K562 (cell line): ENCODE measurements at regions not wholly inside any gene's neighbourhood (a gene's known extent, or its start where the extent isn't known, plus 50 kb on each side); places are given as distances from the start of the nearest gene placed in this dataset.
A peak's percentile ranks its signal among the peaks of the same experiment; 100 is the strongest.

ENCODE experiments used
- BHLHE40 ChIP-seq: IDR thresholded peaks from 2 replicates; pipeline ENCODE4 v1.6.1; 2011; ENCODE audit warnings: low read length, improper control_type of control experiment
- BRD4 ChIP-seq: fragments of 200-600 bp; sonication (generic); IDR thresholded peaks from 2 replicates; pipeline ENCODE4 v1.6.1; 2017; ENCODE audit warnings: inconsistent platforms
- CHD4 ChIP-seq: fragments of 200-600 bp; sonication (generic); IDR thresholded peaks from 3 replicates; pipeline ENCODE4 v1.6.1; 2012; ENCODE audit warnings: low read depth, mild to moderate bottlenecking, mixed read lengths, low read length, inconsistent platforms; ENCODE audit not compliant: insufficient read depth, insufficient replicate concordance, poor library complexity, severe bottlenecking
- EP400 ChIP-seq: fragments of 450-650 bp; IDR thresholded peaks from 2 replicates; pipeline ENCODE4 v1.6.1; 2017; ENCODE audit warnings: antibody characterized with exemption, mild to moderate bottlenecking, moderate library complexity
- FOXK1 ChIP-seq: sonication (generic); formaldehyde crosslinking; IDR thresholded peaks from 2 replicates; pipeline ENCODE4 v1.8.0; 2022; ENCODE audit warnings: missing genetic modification reagents, mild to moderate bottlenecking, borderline replicate concordance
- HNRNPK ChIP-seq: fragments of 200-400 bp; formaldehyde crosslinking; IDR thresholded peaks from one replicate; pipeline ENCODE4 v1.6.1; 2018; ENCODE audit warnings: mild to moderate bottlenecking, low read depth, low read length; ENCODE audit not compliant: poor library complexity, severe bottlenecking
- JUN ChIP-seq, 2 experiments: sonication (generic) in 1 of 2; formaldehyde crosslinking in 1 of 2; IDR thresholded peaks; 2 replicates each; pipeline versions ENCODE4 v1.6.1 to v1.8.0; 2012 to 2022; ENCODE audit warnings: borderline replicate concordance in 2 of 2, mild to moderate bottlenecking in 2 of 2, improper control_type of control experiment in 1 of 2, low read depth in 1 of 2, low read length in 1 of 2, missing genetic modification reagents in 1 of 2
- NFIC ChIP-seq: fragments of 450-650 bp; IDR thresholded peaks from 2 replicates; pipeline ENCODE4 v1.6.1; 2017; ENCODE audit warnings: mild to moderate bottlenecking, inconsistent platforms
- PHTF2 ChIP-seq: fragments of 250-450 bp; sonication (Bioruptor Pico); IDR thresholded peaks from 2 replicates; pipeline ENCODE4 v1.5.0; 2021; ENCODE audit warnings: mild to moderate bottlenecking
- RHOXF2B ChIP-seq: fragments of 250-450 bp; sonication (Bioruptor Pico); conservative IDR thresholded peaks from 2 replicates; pipeline ENCODE4 v1.5.1; 2021
- STAT5A ChIP-seq: IDR thresholded peaks from 2 replicates; pipeline ENCODE4 v1.6.1; 2012; ENCODE audit warnings: low read length, inconsistent platforms, borderline replicate concordance
- ZNF134 ChIP-seq: fragments of 250-450 bp; sonication (Bioruptor Pico); conservative IDR thresholded peaks from 2 replicates; pipeline ENCODE4 v1.4.0; 2020
- ZNF644 ChIP-seq: fragments of 200-800 bp; sonication (Bioruptor generic); IDR thresholded peaks from 2 replicates; pipeline ENCODE4 v1.6.1; 2016; ENCODE audit warnings: low read depth, missing genetic modification characterization, missing compliant biosample characterization
- ZNF668 ChIP-seq: fragments of 250-450 bp; sonication (Bioruptor Pico); IDR thresholded peaks from 2 replicates; pipeline ENCODE4 v1.8.0; 2022; ENCODE audit warnings: mild to moderate bottlenecking, inconsistent platforms
- TF ChIP-seq, protein P1 (sequence below), 2 experiments: fragments of 150-350 bp in 1 of 2; IDR thresholded peaks; 2 replicates each; pipeline ENCODE4 v1.6.1; 2012 to 2016; ENCODE audit warnings: low read depth in 2 of 2, low read length in 2 of 2, mild to moderate bottlenecking in 1 of 2, moderate library complexity in 1 of 2
- TF ChIP-seq, protein P2 (sequence below): sonication (generic); formaldehyde crosslinking; IDR thresholded peaks from 2 replicates; pipeline ENCODE4 v1.8.0; 2022; ENCODE audit warnings: mild to moderate bottlenecking, missing genetic modification reagents
- TF ChIP-seq, protein P3 (sequence below): fragments of 450-650 bp; IDR thresholded peaks from 2 replicates; pipeline ENCODE4 v1.6.1; 2016; ENCODE audit warnings: low read depth, mild to moderate bottlenecking, moderate library complexity
- TF ChIP-seq, protein P4 (sequence below): fragments of 250-450 bp; sonication (Bioruptor Pico); IDR thresholded peaks from 2 replicates; pipeline ENCODE4 v1.5.0; 2021
- TF ChIP-seq, protein P5 (sequence below): fragments of 250-450 bp; sonication (Bioruptor Pico); IDR thresholded peaks from 2 replicates; pipeline ENCODE4 v1.5.0; 2020; ENCODE audit warnings: mild to moderate bottlenecking, borderline replicate concordance

DNA sequence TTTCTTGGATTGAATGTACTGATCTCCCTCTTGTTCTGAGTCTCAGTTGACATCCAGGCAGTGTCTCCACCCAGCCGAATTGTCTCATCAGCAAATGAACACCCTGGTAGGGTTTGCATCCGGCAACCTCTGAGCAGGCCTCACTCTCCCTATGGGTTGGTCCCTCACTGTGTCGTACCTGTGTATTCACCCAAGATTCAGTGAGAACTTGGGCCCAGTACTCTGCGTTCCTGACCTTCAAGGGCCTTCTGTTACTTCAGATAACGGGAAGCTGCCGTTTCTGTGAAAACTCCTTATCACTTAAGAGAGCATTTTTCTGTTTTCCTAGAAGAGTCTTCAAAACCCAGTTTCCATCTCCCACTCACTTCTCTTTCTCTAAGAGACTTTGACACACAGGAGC is 915.6 kb downstream of the TBC1D22A start (continued):
- TF ChIP-seq, protein P1, sequence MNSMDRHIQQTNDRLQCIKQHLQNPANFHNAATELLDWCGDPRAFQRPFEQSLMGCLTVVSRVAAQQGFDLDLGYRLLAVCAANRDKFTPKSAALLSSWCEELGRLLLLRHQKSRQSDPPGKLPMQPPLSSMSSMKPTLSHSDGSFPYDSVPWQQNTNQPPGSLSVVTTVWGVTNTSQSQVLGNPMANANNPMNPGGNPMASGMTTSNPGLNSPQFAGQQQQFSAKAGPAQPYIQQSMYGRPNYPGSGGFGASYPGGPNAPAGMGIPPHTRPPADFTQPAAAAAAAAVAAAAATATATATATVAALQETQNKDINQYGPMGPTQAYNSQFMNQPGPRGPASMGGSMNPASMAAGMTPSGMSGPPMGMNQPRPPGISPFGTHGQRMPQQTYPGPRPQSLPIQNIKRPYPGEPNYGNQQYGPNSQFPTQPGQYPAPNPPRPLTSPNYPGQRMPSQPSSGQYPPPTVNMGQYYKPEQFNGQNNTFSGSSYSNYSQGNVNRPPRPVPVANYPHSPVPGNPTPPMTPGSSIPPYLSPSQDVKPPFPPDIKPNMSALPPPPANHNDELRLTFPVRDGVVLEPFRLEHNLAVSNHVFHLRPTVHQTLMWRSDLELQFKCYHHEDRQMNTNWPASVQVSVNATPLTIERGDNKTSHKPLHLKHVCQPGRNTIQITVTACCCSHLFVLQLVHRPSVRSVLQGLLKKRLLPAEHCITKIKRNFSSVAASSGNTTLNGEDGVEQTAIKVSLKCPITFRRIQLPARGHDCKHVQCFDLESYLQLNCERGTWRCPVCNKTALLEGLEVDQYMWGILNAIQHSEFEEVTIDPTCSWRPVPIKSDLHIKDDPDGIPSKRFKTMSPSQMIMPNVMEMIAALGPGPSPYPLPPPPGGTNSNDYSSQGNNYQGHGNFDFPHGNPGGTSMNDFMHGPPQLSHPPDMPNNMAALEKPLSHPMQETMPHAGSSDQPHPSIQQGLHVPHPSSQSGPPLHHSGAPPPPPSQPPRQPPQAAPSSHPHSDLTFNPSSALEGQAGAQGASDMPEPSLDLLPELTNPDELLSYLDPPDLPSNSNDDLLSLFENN (IDR thresholded peaks at IDR 0.05; ENCODE audit: low read depth in 2 of 2, low read length in 2 of 2) = 0 out of 4 replicates have a peak, but pooled peaks of 1 of the 2 experiments have one; percentile 42
- TF ChIP-seq ZNF134 = no peak
- TF ChIP-seq PHTF2 (CRISPR knock-in tag) = no peak
- peak; percentile 54; the same call in 1 of the 2 replicates for TF ChIP-seq NFIC
- TF ChIP-seq EP400 = no peak
- TF ChIP-seq, protein P2, sequence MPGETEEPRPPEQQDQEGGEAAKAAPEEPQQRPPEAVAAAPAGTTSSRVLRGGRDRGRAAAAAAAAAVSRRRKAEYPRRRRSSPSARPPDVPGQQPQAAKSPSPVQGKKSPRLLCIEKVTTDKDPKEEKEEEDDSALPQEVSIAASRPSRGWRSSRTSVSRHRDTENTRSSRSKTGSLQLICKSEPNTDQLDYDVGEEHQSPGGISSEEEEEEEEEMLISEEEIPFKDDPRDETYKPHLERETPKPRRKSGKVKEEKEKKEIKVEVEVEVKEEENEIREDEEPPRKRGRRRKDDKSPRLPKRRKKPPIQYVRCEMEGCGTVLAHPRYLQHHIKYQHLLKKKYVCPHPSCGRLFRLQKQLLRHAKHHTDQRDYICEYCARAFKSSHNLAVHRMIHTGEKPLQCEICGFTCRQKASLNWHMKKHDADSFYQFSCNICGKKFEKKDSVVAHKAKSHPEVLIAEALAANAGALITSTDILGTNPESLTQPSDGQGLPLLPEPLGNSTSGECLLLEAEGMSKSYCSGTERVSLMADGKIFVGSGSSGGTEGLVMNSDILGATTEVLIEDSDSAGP (CRISPR knock-in tag) = no peak
- no peak for TF ChIP-seq CHD4
- peak; percentile 82 for TF ChIP-seq STAT5A
- TF ChIP-seq HNRNPK = no peak
- TF ChIP-seq, protein P3, sequence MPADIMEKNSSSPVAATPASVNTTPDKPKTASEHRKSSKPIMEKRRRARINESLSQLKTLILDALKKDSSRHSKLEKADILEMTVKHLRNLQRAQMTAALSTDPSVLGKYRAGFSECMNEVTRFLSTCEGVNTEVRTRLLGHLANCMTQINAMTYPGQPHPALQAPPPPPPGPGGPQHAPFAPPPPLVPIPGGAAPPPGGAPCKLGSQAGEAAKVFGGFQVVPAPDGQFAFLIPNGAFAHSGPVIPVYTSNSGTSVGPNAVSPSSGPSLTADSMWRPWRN = no peak
- TF ChIP-seq RHOXF2B (CRISPR knock-in tag) = no peak
- no peak for TF ChIP-seq JUN (IDR thresholded peaks at IDR 0.05; ENCODE audit: borderline replicate concordance, low read depth, low read length)
- TF ChIP-seq JUN (CRISPR knock-in tag; IDR thresholded peaks at IDR 0.05; ENCODE audit: borderline replicate concordance) = no peak
- TF ChIP-seq, protein P4, sequence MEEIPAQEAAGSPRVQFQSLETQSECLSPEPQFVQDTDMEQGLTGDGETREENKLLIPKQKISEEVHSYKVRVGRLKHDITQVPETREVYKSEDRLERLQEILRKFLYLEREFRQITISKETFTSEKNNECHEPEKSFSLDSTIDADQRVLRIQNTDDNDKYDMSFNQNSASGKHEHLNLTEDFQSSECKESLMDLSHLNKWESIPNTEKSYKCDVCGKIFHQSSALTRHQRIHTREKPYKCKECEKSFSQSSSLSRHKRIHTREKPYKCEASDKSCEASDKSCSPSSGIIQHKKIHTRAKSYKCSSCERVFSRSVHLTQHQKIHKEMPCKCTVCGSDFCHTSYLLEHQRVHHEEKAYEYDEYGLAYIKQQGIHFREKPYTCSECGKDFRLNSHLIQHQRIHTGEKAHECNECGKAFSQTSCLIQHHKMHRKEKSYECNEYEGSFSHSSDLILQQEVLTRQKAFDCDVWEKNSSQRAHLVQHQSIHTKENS = no peak
- no peak for TF ChIP-seq ZNF644 (tag)
- no peak for TF ChIP-seq ZNF668 (CRISPR knock-in tag)
- TF ChIP-seq, protein P5, sequence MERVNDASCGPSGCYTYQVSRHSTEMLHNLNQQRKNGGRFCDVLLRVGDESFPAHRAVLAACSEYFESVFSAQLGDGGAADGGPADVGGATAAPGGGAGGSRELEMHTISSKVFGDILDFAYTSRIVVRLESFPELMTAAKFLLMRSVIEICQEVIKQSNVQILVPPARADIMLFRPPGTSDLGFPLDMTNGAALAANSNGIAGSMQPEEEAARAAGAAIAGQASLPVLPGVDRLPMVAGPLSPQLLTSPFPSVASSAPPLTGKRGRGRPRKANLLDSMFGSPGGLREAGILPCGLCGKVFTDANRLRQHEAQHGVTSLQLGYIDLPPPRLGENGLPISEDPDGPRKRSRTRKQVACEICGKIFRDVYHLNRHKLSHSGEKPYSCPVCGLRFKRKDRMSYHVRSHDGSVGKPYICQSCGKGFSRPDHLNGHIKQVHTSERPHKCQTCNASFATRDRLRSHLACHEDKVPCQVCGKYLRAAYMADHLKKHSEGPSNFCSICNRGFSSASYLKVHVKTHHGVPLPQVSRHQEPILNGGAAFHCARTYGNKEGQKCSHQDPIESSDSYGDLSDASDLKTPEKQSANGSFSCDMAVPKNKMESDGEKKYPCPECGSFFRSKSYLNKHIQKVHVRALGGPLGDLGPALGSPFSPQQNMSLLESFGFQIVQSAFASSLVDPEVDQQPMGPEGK (CRISPR knock-in tag) = no peak
- TF ChIP-seq BRD4 = no peak
- no peak for TF ChIP-seq FOXK1 (CRISPR knock-in tag)
- TF ChIP-seq BHLHE40 = 0 out of 2 replicates have a peak, but pooled peaks have one; percentile 11
